ENCODE measurements at regions not wholly inside any gene's neighbourhood (a gene's known extent, or its start where the extent isn't known, plus 50 kb on each side); places are given as distances from the start of the nearest gene placed in this dataset.

DNA sequence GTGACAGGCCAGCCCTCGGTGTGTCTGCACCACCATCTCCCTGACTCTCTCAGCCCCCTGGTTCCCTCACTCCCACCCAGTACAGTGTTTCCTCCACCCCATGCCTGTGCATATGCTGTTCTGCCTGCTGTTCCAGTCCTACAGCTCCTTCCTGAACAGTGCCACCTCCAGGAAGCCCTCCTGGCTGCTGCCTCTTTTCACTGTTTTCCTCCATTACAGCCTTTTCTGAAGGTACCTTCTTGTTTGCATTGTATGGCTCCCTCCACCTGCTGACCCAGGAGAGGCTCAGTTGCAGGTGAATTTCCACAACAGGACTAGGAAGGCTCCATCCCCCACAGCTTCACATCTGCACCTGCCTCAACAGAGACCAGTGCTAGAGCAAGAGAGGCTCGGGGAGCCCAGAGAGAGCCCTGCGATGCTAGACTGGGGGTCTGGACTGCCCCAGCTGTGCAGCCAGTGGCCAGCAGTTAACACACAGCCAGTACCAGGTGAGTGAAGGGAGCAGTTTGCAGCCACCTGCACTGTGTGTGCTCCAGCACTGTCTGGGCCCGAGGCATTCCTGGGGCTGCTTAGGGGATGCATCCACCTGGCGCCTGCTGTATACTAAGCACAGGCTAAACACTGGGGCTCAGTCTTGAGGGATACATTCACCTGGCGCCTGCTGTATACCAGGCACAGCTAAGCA lies 92.0 kb downstream of the ADRA2C start:
- TF ChIP-seq, protein P1, sequence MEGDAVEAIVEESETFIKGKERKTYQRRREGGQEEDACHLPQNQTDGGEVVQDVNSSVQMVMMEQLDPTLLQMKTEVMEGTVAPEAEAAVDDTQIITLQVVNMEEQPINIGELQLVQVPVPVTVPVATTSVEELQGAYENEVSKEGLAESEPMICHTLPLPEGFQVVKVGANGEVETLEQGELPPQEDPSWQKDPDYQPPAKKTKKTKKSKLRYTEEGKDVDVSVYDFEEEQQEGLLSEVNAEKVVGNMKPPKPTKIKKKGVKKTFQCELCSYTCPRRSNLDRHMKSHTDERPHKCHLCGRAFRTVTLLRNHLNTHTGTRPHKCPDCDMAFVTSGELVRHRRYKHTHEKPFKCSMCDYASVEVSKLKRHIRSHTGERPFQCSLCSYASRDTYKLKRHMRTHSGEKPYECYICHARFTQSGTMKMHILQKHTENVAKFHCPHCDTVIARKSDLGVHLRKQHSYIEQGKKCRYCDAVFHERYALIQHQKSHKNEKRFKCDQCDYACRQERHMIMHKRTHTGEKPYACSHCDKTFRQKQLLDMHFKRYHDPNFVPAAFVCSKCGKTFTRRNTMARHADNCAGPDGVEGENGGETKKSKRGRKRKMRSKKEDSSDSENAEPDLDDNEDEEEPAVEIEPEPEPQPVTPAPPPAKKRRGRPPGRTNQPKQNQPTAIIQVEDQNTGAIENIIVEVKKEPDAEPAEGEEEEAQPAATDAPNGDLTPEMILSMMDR (IDR thresholded peaks at IDR 0.05) = no peak
- TF ChIP-seq POLR2A (IDR thresholded peaks at IDR 0.05) (no peak), POLR2AphosphoS5 (IDR thresholded peaks at IDR 0.05) (no peak)
